HepG2 (cell line): ENCODE measurements at regions not wholly inside any gene's neighbourhood (a gene's known extent, or its start where the extent isn't known, plus 50 kb on each side); places are given as distances from the start of the nearest gene placed in this dataset.

Source experiments
- ATAC-seq: fragments of 200-7000 bp; cut with Tn5 transposase; 3 replicates; pipeline ENCODE4 v1.9.1; 2020; ENCODE audit warnings: mild to moderate bottlenecking, moderate library complexity
- BruUV-seq: library from RNA; stranded (reverse); fragments of 400-500 nt; replicated peaks from 2 replicates; lab custom pipeline; 2021; lab: Mats Ljungman, UMichigan
- CTCF ChIA-PET: fragments of 300-600 bp; formaldehyde crosslinking; extraction: SDS; loops from one replicate; lab custom pipeline; 2021; ENCODE audit warnings: low total read pairs, inconsistent platforms, low intra/inter-chr PET ratio; lab: Yijun Ruan, JAX
- POLR2A ChIA-PET: fragments of 350-600 bp; sonication (Branson Sonifier 250); formaldehyde crosslinking; loops from one replicate; lab custom pipeline; 2020; ENCODE audit warnings: antibody characterized with exemption, inconsistent platforms; lab: Yijun Ruan, JAX
- DNase-seq: peaks from one replicate; pipeline ENCODE4 v3.0.0-alpha.2; 2015; ENCODE audit warnings: low spot score
- FAIRE-seq: peaks from 3 replicates; lab custom pipeline; 2011; peaks lifted over from hg19 to GRCh38; lab: Jason Lieb, UNC
- H2AFZ ChIP-seq: one replicate; pipeline ENCODE4 v1.6.1; 2011; ENCODE audit warnings: low read length, inconsistent platforms
- H3K27ac ChIP-seq: fragments of 300-600 bp; 3 replicates; pipeline ENCODE4 v1.8.0; 2011; ENCODE audit warnings: mixed run types, mild to moderate bottlenecking, mixed read lengths, low read length, inconsistent platforms; ENCODE audit not compliant: insufficient read depth; ENCODE audit errors: extremely low read length
- H3K27me3 ChIP-seq, 2 experiments: fragments of 200-600 bp in 1 of 2; 2 replicates in 1 of 2; 3 replicates in 1 of 2; pipeline versions ENCODE4 v1.6.0 to v1.8.0; 2011; ENCODE audit warnings: low read length in 2 of 2, mild to moderate bottlenecking in 2 of 2, moderate library complexity in 2 of 2, inconsistent platforms in 1 of 2; ENCODE audit not compliant: insufficient read depth in 2 of 2, control insufficient read depth in 1 of 2
- H3K36me3 ChIP-seq, 2 experiments: fragments of 200-600 bp in 1 of 2; replicated peaks in 1 of 2; 2 replicates in 1 of 2; 3 replicates in 1 of 2; pipeline versions ENCODE4 v1.5.1 to v1.8.0; 2011; ENCODE audit warnings: low read length in 2 of 2, inconsistent platforms in 1 of 2; ENCODE audit not compliant: insufficient read depth in 2 of 2, control insufficient read depth in 1 of 2
- H3K4me1 ChIP-seq: 2 replicates; pipeline ENCODE4 v1.5.1; 2012; ENCODE audit warnings: low read length, inconsistent platforms; ENCODE audit not compliant: insufficient read depth
- H3K4me2 ChIP-seq: 2 replicates; pipeline ENCODE4 v1.6.0; 2011; ENCODE audit warnings: low read depth, low read length, inconsistent platforms
- H3K4me3 ChIP-seq, 3 experiments: fragments of 200-600 bp in 1 of 3; sonication (generic), shearing (Covaris generic) in 1 of 3; replicated peaks in 1 of 3; 2 replicates each; pipeline ENCODE4 v1.5.1; 2011 to 2016; ENCODE audit warnings: low read length in 3 of 3, inconsistent platforms in 2 of 3, low read depth in 2 of 3, mild to moderate bottlenecking in 2 of 3, control low read depth in 1 of 3, mixed read lengths in 1 of 3; ENCODE audit not compliant: insufficient read depth in 1 of 3
- H3K79me2 ChIP-seq: one replicate; pipeline ENCODE4 v1.6.1; 2011; ENCODE audit warnings: low read length, inconsistent platforms; ENCODE audit not compliant: insufficient read depth
- H3K9ac ChIP-seq: 2 replicates; pipeline ENCODE4 v1.6.0; 2011; ENCODE audit warnings: mild to moderate bottlenecking, low read depth, low read length, inconsistent platforms; ENCODE audit not compliant: insufficient read depth
- H3K9me3 ChIP-seq: 2 replicates; pipeline ENCODE4 v1.5.1; 2012; ENCODE audit warnings: mild to moderate bottlenecking, low read length
- H4K20me1 ChIP-seq: 2 replicates; pipeline ENCODE4 v1.6.0; 2011; ENCODE audit warnings: inconsistent platforms, mild to moderate bottlenecking, low read length, moderate library complexity; ENCODE audit not compliant: insufficient read depth
- CENPT ChIP-seq: sonication (generic); formaldehyde crosslinking; IDR thresholded peaks from 2 replicates; pipeline ENCODE4 v1.8.0; 2022; ENCODE audit warnings: low read depth, mild to moderate bottlenecking, moderate library complexity, missing genetic modification reagents
- FOSL1 ChIP-seq: sonication (generic); formaldehyde crosslinking; IDR thresholded peaks from 2 replicates; pipeline ENCODE4 v1.9.0; 2021; ENCODE audit warnings: missing genetic modification reagents, borderline replicate concordance
- GABPB1 ChIP-seq: IDR thresholded peaks from 2 replicates; pipeline ENCODE4 v1.6.1; 2016; ENCODE audit warnings: mild to moderate bottlenecking, missing genetic modification reagents, moderate library complexity, missing compliant biosample characterization
- HNRNPK ChIP-seq: fragments of 200-400 bp; formaldehyde crosslinking; IDR thresholded peaks from 2 replicates; pipeline ENCODE4 v1.6.1; 2018; ENCODE audit warnings: low read length, low read depth, moderate library complexity, mild to moderate bottlenecking; ENCODE audit not compliant: poor library complexity, severe bottlenecking
- KAT2B ChIP-seq: fragments of 150-350 bp; IDR thresholded peaks from 2 replicates; pipeline ENCODE4 v1.6.1; 2014; ENCODE audit warnings: low read depth, low read length, borderline replicate concordance
- KLF13 ChIP-seq: sonication (generic); formaldehyde crosslinking; IDR thresholded peaks from 2 replicates; pipeline ENCODE4 v1.4.0; 2020; ENCODE audit warnings: mild to moderate bottlenecking, missing genetic modification reagents
- RARA ChIP-seq: IDR thresholded peaks from 2 replicates; pipeline ENCODE4 v1.6.1; 2016; ENCODE audit warnings: missing genetic modification reagents, missing compliant biosample characterization
- RNF2 ChIP-seq: fragments of 450-650 bp; conservative IDR thresholded peaks from 2 replicates; pipeline ENCODE4 v1.6.1; 2016; ENCODE audit warnings: low read depth
- WGBS: methylation state at CpG from one replicate; pipeline ENCODE4 v1.1.6; 2017; ENCODE audit warnings: low lambda C conversion rate; 5-methylcytosine and 5-hydroxymethylcytosine counted together
- in situ Hi-C: cut with HindIII; loops from 2 replicates; pipeline ENCODE4 v1.10.0; 2017; ENCODE audit warnings: low pct_unique_long_range_greater_than_20kb; ENCODE audit not compliant: extremely low pct_ligation_motif_present
- intact Hi-C: fragments of 100-400 bp; cut with micrococcal nuclease; formaldehyde crosslinking; loops from one replicate; pipeline ENCODE4 v1.10.0; 2022; ENCODE audit not compliant: unreplicated experiment
- TF ChIP-seq, protein P1 (sequence below): sonication (generic); formaldehyde crosslinking; IDR thresholded peaks from 2 replicates; pipeline ENCODE4 v1.5.0; 2020; ENCODE audit warnings: mild to moderate bottlenecking, missing genetic modification reagents, moderate library complexity
- TF ChIP-seq, protein P2 (sequence below): sonication (generic); formaldehyde crosslinking; IDR thresholded peaks from 2 replicates; pipeline ENCODE4 v1.4.0; 2020; ENCODE audit warnings: mild to moderate bottlenecking, low read depth, missing genetic modification reagents

DNA sequence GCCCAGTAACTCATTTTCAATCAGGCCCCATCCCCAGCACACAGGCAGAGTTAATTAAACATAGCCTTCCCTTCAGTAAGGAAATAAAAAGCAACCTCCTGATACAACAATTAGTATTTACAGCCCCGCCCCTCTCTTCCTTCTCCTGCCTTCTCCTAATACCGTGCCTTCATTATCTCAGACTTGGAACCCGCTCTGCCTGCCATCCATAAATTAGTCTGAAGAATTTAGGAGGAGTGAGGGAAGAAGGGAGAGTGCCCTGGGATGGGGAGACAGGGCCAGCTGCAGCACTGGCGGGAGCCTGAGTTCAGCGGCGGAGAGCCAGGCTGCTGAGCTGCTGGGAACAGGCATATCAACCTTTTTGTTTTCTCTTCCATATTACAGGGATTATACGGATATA is 172.8 kb downstream of the ACTL8 start:
- Histone ChIP-seq H4K20me1 (no peaks in the 10 kb centered on the region), H3K36me3 (no peaks in the 10 kb centered on the region), H3K27me3 (peaks cover 0 to 5% of the 10 kb centered on the region in 2 experiments; a peak in 1 of 5 replicates), H3K4me2 (no peak overlapping the region), H3K4me1 (no peaks in the 10 kb centered on the region), H3K9me3 (no peaks in the 10 kb centered on the region), H3K9ac (no peak overlapping the region), H3K79me2 (no peaks in the 10 kb centered on the region), H2AFZ (no peak overlapping the region), H3K4me3 (no peak overlapping the region), H3K27ac (no peak overlapping the region)
- FAIRE-seq (no peak), DNase-seq (no peak), ATAC-seq (no peak)
- no TSS peak for BruUV-seq
- ChIA-PET POLR2A (no interaction called here), CTCF (no interaction called here)
- intact Hi-C loops (no loop called here), in situ Hi-C loops (no loop called here)
- WGBS, result 10% methylated on average over 7 of the region's 7 CpGs
- TF ChIP-seq KAT2B (no peak), GABPB1 (CRISPR knock-in tag) (no peak), FOSL1 (CRISPR knock-in tag) (no peak), HNRNPK (no peak), RARA (no peak), KLF13 (no peak), RNF2 (no peak), CENPT (CRISPR knock-in tag) (no peak)
- TF ChIP-seq, protein P1, sequence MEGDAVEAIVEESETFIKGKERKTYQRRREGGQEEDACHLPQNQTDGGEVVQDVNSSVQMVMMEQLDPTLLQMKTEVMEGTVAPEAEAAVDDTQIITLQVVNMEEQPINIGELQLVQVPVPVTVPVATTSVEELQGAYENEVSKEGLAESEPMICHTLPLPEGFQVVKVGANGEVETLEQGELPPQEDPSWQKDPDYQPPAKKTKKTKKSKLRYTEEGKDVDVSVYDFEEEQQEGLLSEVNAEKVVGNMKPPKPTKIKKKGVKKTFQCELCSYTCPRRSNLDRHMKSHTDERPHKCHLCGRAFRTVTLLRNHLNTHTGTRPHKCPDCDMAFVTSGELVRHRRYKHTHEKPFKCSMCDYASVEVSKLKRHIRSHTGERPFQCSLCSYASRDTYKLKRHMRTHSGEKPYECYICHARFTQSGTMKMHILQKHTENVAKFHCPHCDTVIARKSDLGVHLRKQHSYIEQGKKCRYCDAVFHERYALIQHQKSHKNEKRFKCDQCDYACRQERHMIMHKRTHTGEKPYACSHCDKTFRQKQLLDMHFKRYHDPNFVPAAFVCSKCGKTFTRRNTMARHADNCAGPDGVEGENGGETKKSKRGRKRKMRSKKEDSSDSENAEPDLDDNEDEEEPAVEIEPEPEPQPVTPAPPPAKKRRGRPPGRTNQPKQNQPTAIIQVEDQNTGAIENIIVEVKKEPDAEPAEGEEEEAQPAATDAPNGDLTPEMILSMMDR (CRISPR knock-in tag), result no peak
- TF ChIP-seq, protein P2, sequence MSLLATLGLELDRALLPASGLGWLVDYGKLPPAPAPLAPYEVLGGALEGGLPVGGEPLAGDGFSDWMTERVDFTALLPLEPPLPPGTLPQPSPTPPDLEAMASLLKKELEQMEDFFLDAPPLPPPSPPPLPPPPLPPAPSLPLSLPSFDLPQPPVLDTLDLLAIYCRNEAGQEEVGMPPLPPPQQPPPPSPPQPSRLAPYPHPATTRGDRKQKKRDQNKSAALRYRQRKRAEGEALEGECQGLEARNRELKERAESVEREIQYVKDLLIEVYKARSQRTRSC (CRISPR knock-in tag), result no peak
